Left renal cortex interstitium (tissue), 4 donors: ENCODE measurements at regions not wholly inside any gene's neighbourhood (a gene's known extent, or its start where the extent isn't known, plus 50 kb on each side); places are given as distances from the start of the nearest gene placed in this dataset.

Experiments
- DNase-seq, 4 donors: peaks; one replicate each; pipeline ENCODE4 v3.0.0-alpha.2; 2013; ENCODE audit warnings: low read depth in 4 of 4, low spot score in 2 of 4, missing footprints in 1 of 4

DNA sequence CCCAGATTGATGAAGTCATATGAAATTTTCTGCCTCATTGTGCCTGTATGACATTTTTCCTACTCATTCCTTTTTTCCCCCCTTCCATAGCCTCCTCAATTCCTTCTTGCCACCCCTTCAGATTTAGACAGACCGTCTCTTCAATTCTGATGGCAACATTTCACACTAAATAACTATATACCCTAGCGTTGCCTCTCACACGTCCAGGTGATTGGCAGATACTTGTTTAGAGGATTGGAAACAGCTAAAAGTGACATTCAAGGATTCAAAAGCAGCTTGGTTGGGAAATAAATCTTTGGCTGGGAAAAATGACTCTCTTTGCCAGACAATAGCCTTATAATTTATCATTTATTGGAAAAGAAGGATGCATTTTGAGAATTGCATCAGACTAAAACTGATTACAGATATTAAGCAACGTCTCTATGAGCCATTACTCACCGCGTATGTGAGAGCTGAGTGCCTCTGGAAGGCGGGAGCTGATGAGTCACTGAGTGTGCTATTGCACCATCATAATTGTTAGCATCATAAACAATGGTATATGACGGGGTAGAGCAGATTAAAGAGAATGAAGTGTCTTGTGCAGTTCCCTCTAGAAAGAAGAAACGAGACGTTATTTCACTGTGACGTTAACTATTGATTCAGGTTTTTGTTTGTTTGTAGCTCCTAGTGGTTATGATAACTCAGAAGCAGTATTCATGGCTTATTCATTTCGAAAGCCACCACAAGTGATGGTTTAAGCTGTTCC, 61.1 kb upstream of the FAM216B start:
- DNase-seq = no peak

GRCh38 chr13:42720858-42721219, 60.5 kb upstream of the FAM216B start:
- no peak for DNase-seq

DNA sequence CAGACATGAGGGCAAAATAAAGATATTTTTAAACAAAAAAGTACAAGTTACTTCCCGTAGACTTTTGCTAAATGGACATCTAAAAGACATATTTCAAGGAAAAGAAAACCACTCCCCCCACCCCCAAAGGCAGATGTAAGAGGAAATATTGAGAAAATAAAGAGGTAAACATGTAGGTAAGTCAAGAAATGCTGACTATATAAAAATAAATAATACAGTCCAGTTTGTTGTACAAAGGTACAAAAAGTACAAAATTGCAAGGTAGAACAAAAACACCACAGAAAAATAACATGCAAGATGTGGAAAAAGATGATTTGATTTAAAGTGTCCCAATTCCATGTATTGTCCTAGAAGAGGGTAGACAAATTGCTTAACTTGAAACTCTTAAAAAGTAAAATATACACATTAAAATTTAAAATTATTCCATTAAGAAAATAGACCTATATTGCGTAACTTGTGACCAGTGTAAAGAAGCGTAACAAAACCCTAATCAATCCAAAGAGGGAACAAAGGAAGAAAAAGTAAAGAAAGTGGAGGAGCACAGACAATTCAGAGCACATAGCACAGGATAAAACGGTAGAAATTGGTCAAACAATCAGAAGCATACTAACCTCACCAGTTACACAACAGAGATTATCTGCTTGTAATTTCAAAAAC, 58.4 kb upstream of the FAM216B start:
- DNase-seq = no peak

DNA sequence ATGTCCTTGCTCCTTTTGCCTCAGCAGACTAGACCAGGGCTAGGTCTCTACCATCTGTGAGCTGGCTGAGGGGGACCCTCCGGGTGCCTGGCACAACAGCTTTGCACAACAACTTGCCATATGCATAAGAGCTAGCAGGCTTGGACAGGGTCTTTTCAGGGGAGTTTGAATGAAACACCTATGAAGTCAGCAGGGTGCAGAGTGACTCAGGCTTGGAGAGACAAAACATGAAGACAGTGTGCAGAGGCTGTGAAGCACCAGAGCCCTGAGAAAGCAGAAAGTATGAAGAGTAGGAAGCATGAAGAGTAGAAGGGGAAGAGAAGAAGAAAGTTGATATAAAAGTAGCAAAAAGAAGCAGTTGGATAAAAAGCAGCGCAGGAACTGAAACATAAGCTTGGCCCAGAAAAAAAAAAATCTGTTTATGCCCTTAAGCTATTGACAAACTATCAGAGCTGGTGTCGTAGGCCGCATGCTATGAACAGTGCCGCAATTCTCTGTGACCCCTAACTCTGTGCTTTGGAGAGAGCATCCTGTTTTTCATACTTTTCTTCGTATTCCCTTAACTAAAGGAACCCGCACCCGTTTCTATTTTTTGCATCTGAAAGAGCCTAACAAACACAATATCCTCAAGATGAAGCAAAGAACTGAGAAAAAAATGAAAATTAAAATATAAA, 52.7 kb upstream of the FAM216B start:
- no peak for DNase-seq

GRCh38 chr13:42729857-42730402, 51.5 kb upstream of the FAM216B start:
- no peak for DNase-seq
